CD4-positive, alpha-beta T cell (primary cell): ENCODE measurements at regions not wholly inside any gene's neighbourhood (a gene's known extent, or its start where the extent isn't known, plus 50 kb on each side); places are given as distances from the start of the nearest gene placed in this dataset.

Experiments
- ATAC-seq: fragments of 200-7000 bp; cut with Tn5 transposase; one replicate; pipeline ENCODE4 v1.10.0; 2022; ENCODE audit warnings: mild to moderate bottlenecking; ENCODE audit not compliant: poor library complexity
- CTCF ChIA-PET: fragments of 350-600 bp; sonication (Branson Sonifier 250); formaldehyde crosslinking; loops from one replicate; lab custom pipeline; 2021; ENCODE audit warnings: antibody characterized with exemption, inconsistent platforms; lab: Charles Lee
- POLR2A ChIA-PET: fragments of 350-600 bp; sonication (Branson Sonifier 250); formaldehyde crosslinking; loops from one replicate; lab custom pipeline; 2021; ENCODE audit warnings: antibody characterized with exemption, inconsistent platforms; lab: Charles Lee
- DNase-seq, 14 experiments: peaks; one replicate each; pipeline ENCODE4 v3.0.0-alpha.2; 2013 to 2020; ENCODE audit warnings: mixed read lengths in 2 of 14
- H3K27ac ChIP-seq, 2 donors: one replicate each; pipeline versions ENCODE4 v1.5.1 to v1.7.0; 2013; ENCODE audit warnings: low read length in 2 of 2, low read depth in 1 of 2, mild to moderate bottlenecking in 1 of 2
- H3K27me3 ChIP-seq, 2 experiments: 1 replicate in 1 of 2; 2 replicates in 1 of 2; pipeline versions ENCODE4 v1.6.1 to v1.7.0; 2013; ENCODE audit warnings: low read length in 2 of 2, control low read depth in 1 of 2, mild to moderate bottlenecking in 1 of 2, moderate library complexity in 1 of 2; ENCODE audit not compliant: insufficient read depth in 2 of 2, control insufficient read depth in 1 of 2
- H3K36me3 ChIP-seq: one replicate; pipeline ENCODE4 v1.6.1; 2013; ENCODE audit warnings: low read length, control low read depth; ENCODE audit not compliant: insufficient read depth
- H3K4me1 ChIP-seq: one replicate; pipeline ENCODE4 v1.6.1; 2013; ENCODE audit warnings: low read length, control low read depth; ENCODE audit not compliant: insufficient read depth
- H3K4me3 ChIP-seq: one replicate; pipeline ENCODE4 v1.5.1; 2013; ENCODE audit warnings: mild to moderate bottlenecking, low read length, moderate library complexity
- H3K9me3 ChIP-seq, 2 experiments: 1 replicate in 1 of 2; 2 replicates in 1 of 2; pipeline versions ENCODE4 v1.6.1 to v1.7.0; 2013; ENCODE audit warnings: low read length in 2 of 2, mild to moderate bottlenecking in 2 of 2, control low read depth in 1 of 2, moderate library complexity in 1 of 2; ENCODE audit not compliant: control insufficient read depth in 1 of 2, insufficient read depth in 1 of 2
- H3K27ac Mint-ChIP-seq: one replicate; pipeline ENCODE4 v1.8.0; 2020; ENCODE audit warnings: mixed read lengths
- H3K27me3 Mint-ChIP-seq: one replicate; pipeline ENCODE4 v1.8.0; 2021; ENCODE audit warnings: mixed read lengths
- H3K36me3 Mint-ChIP-seq: one replicate; pipeline ENCODE4 v1.8.0; 2021; ENCODE audit warnings: low read depth, mixed read lengths
- H3K4me1 Mint-ChIP-seq: one replicate; pipeline ENCODE4 v1.8.0; 2021; ENCODE audit warnings: low read depth, mixed read lengths
- H3K4me3 Mint-ChIP-seq: one replicate; pipeline ENCODE4 v1.8.0; 2020; ENCODE audit warnings: mild to moderate bottlenecking, mixed read lengths
- H3K9me3 Mint-ChIP-seq: one replicate; pipeline ENCODE4 v1.8.0; 2020; ENCODE audit warnings: mixed read lengths
- intact Hi-C, 2 experiments: fragments of 100-400 bp; cut with DNase I in 1 of 2; cut with micrococcal nuclease in 1 of 2; formaldehyde crosslinking; loops; one replicate each; pipeline versions ENCODE4 v1.15.1 to v1.9.0; 2023 to 2025; cut with DNase I, micrococcal nuclease
- TF ChIP-seq, protein P1 (sequence below): fragments of 200-600 bp; IDR thresholded peaks from one replicate; pipeline ENCODE4 v1.8.0; 2022; ENCODE audit warnings: antibody characterized with exemption, mild to moderate bottlenecking

DNA sequence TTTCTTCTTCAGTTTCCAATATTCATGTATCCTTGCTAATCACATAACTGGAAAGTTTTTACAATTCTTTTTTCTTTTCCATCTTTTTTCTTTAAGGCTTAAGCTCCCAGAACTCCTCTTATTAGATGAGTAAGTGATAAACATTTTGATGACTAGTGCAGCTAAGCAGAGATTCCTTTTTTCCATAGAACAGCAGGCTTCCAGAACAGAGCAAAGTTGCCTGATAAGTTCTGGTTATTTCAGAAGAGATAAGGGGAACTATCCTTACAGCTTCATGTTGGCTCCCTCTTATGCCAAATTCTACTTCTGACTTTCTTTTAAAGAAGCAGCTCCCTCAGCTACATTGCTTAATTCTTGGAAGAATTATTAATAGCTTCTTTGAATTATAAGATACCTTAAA, 194.7 kb upstream of the FAR2 start:
- Histone ChIP-seq H3K4me3 (no peak overlapping the region), H3K9me3 (no peaks in the 10 kb centered on the region), H3K36me3 (no peaks in the 10 kb centered on the region), H3K27me3 (peaks cover 2 to 4% of the 10 kb centered on the region in 2 experiments), H3K4me1 (no peaks in the 10 kb centered on the region), H3K27ac (no peak overlapping the region)
- H3K36me3 Mint-ChIP-seq = no peaks in the 10 kb centered on the region
- CTCF ChIA-PET = no interaction called here
- intact Hi-C loops = no loop called here
- H3K27me3 Mint-ChIP-seq = no peaks in the 10 kb centered on the region
- TF ChIP-seq, protein P1, sequence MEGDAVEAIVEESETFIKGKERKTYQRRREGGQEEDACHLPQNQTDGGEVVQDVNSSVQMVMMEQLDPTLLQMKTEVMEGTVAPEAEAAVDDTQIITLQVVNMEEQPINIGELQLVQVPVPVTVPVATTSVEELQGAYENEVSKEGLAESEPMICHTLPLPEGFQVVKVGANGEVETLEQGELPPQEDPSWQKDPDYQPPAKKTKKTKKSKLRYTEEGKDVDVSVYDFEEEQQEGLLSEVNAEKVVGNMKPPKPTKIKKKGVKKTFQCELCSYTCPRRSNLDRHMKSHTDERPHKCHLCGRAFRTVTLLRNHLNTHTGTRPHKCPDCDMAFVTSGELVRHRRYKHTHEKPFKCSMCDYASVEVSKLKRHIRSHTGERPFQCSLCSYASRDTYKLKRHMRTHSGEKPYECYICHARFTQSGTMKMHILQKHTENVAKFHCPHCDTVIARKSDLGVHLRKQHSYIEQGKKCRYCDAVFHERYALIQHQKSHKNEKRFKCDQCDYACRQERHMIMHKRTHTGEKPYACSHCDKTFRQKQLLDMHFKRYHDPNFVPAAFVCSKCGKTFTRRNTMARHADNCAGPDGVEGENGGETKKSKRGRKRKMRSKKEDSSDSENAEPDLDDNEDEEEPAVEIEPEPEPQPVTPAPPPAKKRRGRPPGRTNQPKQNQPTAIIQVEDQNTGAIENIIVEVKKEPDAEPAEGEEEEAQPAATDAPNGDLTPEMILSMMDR = no peak
- ATAC-seq = no peak
- no peak overlapping the region for H3K27ac Mint-ChIP-seq
- no peak overlapping the region for H3K4me3 Mint-ChIP-seq
- no peaks in the 10 kb centered on the region for H3K4me1 Mint-ChIP-seq
- H3K9me3 Mint-ChIP-seq = peaks cover 2% of the 10 kb centered on the region
- POLR2A ChIA-PET = no interaction called here
- DNase-seq = no peak

DNA sequence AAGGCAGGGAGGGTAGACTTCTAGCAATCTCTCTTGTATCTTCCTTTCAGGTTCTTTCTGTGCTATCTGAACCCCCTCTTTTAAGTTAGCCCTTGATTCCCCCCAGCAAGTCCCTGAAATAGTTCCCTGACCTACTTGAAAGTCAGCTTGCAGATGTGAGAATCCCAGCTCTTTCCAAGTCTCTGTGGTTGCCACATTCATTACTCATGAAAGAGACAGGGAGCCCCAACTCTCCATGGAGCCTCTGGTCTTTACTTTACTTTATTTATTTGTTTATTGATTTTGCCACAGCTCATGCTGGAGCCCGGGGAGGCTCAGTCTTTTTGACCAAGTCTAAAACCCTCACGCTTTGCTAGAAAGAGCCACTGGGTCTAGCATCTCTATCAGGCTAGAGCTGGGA, 193.6 kb upstream of the FAR2 start:
- DNase-seq (no peak), ATAC-seq (no peak)
- H3K27ac Mint-ChIP-seq = no peak overlapping the region
- no peak overlapping the region for H3K27ac ChIP-seq
- H3K4me1 Mint-ChIP-seq = no peaks in the 10 kb centered on the region
- H3K36me3 ChIP-seq = no peaks in the 10 kb centered on the region
- CTCF ChIA-PET = no interaction called here
- H3K4me1 ChIP-seq = no peaks in the 10 kb centered on the region
- H3K27me3 ChIP-seq = peaks cover 0 to 2% of the 10 kb centered on the region in 2 experiments
- intact Hi-C loops = no loop called here
- H3K4me3 ChIP-seq = no peak overlapping the region
- no peaks in the 10 kb centered on the region for H3K9me3 ChIP-seq
- no peaks in the 10 kb centered on the region for H3K27me3 Mint-ChIP-seq
- H3K4me3 Mint-ChIP-seq = no peak overlapping the region
- TF ChIP-seq, protein P1 = no peak
- POLR2A ChIA-PET = no interaction called here
- H3K36me3 Mint-ChIP-seq = no peaks in the 10 kb centered on the region
- peaks cover 2% of the 10 kb centered on the region for H3K9me3 Mint-ChIP-seq

DNA sequence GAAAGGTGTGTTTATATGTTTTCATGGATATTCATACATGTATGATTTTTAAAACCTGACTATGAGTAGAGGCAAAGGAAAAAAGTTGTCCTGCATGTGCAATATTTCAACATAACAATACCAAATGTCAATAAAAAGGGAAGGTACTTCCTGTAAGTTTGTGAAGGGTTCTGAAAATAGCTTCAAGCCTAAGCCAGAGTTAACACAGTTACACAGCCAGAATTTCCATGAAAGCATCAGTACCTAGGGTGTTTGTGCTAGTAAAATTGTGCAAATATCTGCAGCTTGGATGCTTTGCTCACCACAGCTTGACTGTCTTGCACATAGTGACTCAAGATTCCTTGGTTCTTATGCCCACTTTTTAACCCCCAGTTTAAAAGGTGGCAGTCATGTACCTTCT, 193.1 kb upstream of the FAR2 start:
- ATAC-seq (no peak), DNase-seq (no peak)
- ChIA-PET POLR2A (no interaction called here), CTCF (no interaction called here)
- intact Hi-C loops = no loop called here
- peaks cover 2% of the 10 kb centered on the region for H3K9me3 Mint-ChIP-seq
- Histone ChIP-seq H3K27me3 (peaks cover 0 to 2% of the 10 kb centered on the region in 2 experiments), H3K36me3 (no peaks in the 10 kb centered on the region), H3K4me3 (no peak overlapping the region), H3K27ac (no peak overlapping the region), H3K4me1 (no peaks in the 10 kb centered on the region), H3K9me3 (no peaks in the 10 kb centered on the region)
- H3K4me1 Mint-ChIP-seq = no peaks in the 10 kb centered on the region
- TF ChIP-seq, protein P1 = no peak
- no peak overlapping the region for H3K27ac Mint-ChIP-seq
- H3K27me3 Mint-ChIP-seq = no peaks in the 10 kb centered on the region
- no peaks in the 10 kb centered on the region for H3K36me3 Mint-ChIP-seq
- H3K4me3 Mint-ChIP-seq = no peak overlapping the region
